Stimulated activated CD8-positive, alpha-beta memory T cell treated with anti-CD3 and anti-CD28 coated beads, Interleukin-4, amount 100 ng/mL, for 4 hours (primary cell): ENCODE measurements at regions not wholly inside any gene's neighbourhood (a gene's known extent, or its start where the extent isn't known, plus 50 kb on each side); places are given as distances from the start of the nearest gene placed in this dataset.
"Not testable (repeated sequence)": the region's sequence is repeated elsewhere in the genome, so short reads cannot be mapped to it uniquely, and the experiment has no call there.

Source experiments
- DNase-seq, 2 donors: peaks; one replicate each; pipeline ENCODE4 v3.0.0-alpha.2; 2020; ENCODE audit warnings: low read depth in 2 of 2, low spot score in 1 of 2

GRCh38 chr2:82789851-82790205, 1669.3 kb downstream of the SUCLG1 start:
- no peak for DNase-seq

- no peak for DNase-seq
Measured at GRCh38 chr2:82781176-82781915, 1677.7 kb downstream of the SUCLG1 start.

GRCh38 chr2:82780050-82780449, 1679.0 kb downstream of the SUCLG1 start:
- no peak for DNase-seq

GRCh38 chr2:82752396-82752795, 1706.7 kb downstream of the SUCLG1 start:
- no peak for DNase-seq

GRCh38 chr2:82748653-82749052, 1710.4 kb downstream of the SUCLG1 start:
- no peak for DNase-seq

GRCh38 chr2:82740527-82740926, 1718.6 kb downstream of the SUCLG1 start:
- DNase-seq = no peak

- DNase-seq = not testable (repeated sequence)
Measured at GRCh38 chr2:82737965-82738364, 1721.1 kb downstream of the SUCLG1 start.

- no peak for DNase-seq
Measured at GRCh38 chr2:82735336-82735735, 1723.7 kb downstream of the SUCLG1 start.

- DNase-seq = no peak
Measured at GRCh38 chr2:82731824-82732223, 1727.3 kb downstream of the SUCLG1 start.

- DNase-seq = no peak
Measured at GRCh38 chr2:82730811-82731210, 1728.3 kb downstream of the SUCLG1 start.

- DNase-seq = no peak
Measured at GRCh38 chr2:82728090-82728489, 1731.0 kb downstream of the SUCLG1 start.

- DNase-seq = no peak
Measured at GRCh38 chr2:82708681-82709080, 1750.4 kb downstream of the SUCLG1 start.

GRCh38 chr2:82697231-82697630, 1761.8 kb downstream of the SUCLG1 start:
- no peak for DNase-seq

- no peak for DNase-seq
Measured at GRCh38 chr2:82694431-82694830, 1764.6 kb downstream of the SUCLG1 start.

- no peak for DNase-seq
Measured at GRCh38 chr2:82690757-82691411, 1768.2 kb downstream of the SUCLG1 start.

- DNase-seq = no peak
Measured at GRCh38 chr2:82675186-82675585, 1783.9 kb downstream of the SUCLG1 start.

GRCh38 chr2:82674652-82675051, 1784.4 kb downstream of the SUCLG1 start:
- DNase-seq = no peak

- DNase-seq = no peak
Measured at GRCh38 chr2:82667491-82667890, 1791.6 kb downstream of the SUCLG1 start.

- DNase-seq = no peak
Measured at GRCh38 chr2:82665691-82666090, 1793.4 kb downstream of the SUCLG1 start.

- no peak for DNase-seq
Measured at GRCh38 chr2:82657106-82657505, 1802.0 kb downstream of the SUCLG1 start.

- DNase-seq = no peak
Measured at GRCh38 chr2:82656420-82656819, 1802.7 kb downstream of the SUCLG1 start.

GRCh38 chr2:82652117-82652516, 1807.0 kb downstream of the SUCLG1 start:
- DNase-seq = no peak

GRCh38 chr2:82650038-82650437, 1809.0 kb downstream of the SUCLG1 start:
- no peak for DNase-seq
